ENCODE measurements at regions not wholly inside any gene's neighbourhood (a gene's known extent, or its start where the extent isn't known, plus 50 kb on each side); places are given as distances from the start of the nearest gene placed in this dataset.
"Not testable (repeated sequence)": the region's sequence is repeated elsewhere in the genome, so short reads cannot be mapped to it uniquely, and the experiment has no call there.

DNA sequence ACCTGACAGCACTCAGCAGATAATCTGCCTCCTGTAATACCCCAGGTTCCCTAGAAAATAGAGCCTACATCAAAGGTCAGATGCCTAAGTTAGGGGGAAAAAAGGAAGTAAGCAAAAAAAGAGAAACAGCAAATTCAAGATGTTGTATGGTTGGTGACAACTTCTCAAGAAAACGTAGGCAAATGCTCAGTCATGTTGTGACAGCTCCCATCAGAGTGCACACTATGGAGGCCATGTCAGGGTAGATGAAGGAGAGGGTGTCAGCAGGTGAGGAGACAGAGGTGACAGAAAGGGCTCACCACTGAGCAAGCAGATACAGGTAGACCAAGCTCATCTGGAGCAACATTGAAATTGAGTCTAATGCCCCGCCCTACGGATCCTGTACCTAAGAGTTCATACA lies 356.8 kb upstream of the BRINP1 start:
- no peak for DNase-seq

DNA sequence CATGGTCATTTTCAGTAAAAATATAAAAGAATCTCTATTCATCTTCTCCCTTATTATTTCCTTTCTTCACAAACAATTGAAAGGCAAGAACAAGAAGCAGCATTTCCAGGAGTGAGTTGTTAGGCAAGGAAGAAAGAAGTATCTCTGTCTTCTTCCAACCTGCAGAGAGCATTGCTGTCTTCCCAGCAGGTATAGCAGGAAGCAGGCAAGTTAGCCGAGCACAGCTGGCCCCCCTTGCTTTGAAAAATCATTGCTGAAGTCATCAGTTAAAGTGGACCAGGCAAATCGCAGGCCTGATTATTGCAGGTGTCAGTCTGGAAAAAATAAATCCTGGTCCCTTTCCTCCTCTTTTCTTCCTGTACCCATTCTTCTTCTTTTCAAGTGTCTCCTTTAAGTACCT lies 353.1 kb upstream of the BRINP1 start:
- DNase-seq, result no peak

DNA sequence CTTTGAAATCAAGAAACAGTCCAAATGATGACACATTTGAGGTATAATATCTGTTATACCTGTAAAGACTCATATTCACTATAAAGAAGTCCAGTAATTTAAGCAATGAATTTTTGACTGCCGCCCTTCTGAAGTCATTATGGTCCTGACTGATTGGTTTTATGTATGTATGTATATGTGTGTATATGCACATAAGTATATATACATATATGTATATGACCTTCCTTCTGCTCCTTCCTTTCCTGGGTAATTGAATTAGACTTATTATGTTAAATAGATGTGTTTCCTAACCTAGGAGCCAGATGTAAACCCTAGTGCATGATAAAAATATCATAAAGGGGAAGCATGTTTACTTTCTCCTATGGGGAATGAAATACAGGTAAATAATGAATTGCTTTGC lies 343.1 kb upstream of the BRINP1 start:
- DNase-seq, result no peak

DNA sequence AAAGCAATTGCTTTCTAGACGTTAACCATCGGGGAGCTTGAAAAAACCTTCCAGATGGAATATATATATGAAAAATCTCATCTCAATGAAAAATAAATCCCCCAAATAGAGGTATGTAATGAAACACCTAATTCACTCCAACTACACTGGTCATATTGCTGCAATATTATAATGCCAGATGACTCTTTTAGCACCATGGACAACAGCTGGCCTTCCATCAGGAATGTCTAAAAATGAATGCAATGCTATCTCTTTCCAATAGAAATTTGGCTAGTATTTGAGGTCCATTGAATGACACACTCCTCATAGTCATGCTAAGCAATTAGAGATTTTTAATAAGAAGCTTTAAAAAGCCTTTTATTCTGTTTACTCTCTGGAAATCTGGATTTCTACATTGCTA lies 340.2 kb upstream of the BRINP1 start:
- no peak for DNase-seq

DNA sequence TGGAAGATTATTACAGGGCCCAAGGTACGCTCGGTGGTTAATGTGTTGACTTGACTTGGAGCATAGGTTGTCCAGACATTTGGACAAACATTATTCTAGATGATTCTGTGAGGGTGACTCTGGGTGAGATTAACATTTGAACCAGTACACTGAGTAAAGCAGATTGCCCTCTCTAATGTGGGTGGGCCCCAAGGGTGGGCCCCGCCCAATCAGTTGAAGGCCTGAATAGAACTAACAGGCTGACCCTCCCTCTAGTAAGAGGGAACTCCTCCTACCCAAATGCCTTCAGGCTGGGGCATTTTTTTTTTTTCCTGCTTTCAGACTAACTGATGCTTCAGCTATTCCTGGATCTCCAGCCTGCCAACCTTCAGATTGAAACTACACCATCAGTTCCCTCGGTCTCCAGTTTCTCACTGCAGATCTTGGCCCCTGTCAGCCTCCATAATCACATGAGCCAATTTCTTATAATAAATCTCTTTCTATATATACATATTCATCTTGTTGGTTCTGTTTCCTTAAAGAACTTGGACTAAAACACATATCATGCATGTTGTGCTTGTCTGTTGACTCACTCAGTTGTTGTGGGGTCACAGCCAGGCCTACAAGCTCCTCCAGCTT lies 338.1 kb upstream of the BRINP1 start:
- DNase-seq, result no peak

DNA sequence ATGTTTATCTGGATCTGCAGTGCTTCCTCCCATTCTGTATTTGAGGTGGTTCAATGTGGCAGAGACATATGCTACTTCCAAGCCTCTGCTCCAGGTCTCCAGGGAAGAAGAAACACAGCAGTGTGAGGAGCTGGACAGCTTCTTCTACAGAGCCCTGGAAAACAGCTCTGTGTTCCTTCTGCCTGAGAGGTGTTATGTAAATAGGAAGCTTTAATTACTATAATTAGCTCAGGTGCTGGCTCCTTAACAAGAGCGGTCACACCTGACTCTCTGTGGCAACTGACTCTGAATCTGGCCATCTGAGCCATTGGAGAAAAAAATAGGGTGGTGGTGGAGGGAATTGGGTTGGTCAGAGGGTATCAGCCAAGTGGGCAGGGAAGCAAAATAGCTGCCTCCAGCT lies 332.4 kb upstream of the BRINP1 start:
- no peak for DNase-seq

GRCh38 chr9:119698535-119698934 lies 329.3 kb upstream of the BRINP1 start:
- DNase-seq, result no peak

- no peak for DNase-seq
These were observed 328.8 kb upstream of the BRINP1 start for GRCh38 chr9:119697996-119698395.

DNA sequence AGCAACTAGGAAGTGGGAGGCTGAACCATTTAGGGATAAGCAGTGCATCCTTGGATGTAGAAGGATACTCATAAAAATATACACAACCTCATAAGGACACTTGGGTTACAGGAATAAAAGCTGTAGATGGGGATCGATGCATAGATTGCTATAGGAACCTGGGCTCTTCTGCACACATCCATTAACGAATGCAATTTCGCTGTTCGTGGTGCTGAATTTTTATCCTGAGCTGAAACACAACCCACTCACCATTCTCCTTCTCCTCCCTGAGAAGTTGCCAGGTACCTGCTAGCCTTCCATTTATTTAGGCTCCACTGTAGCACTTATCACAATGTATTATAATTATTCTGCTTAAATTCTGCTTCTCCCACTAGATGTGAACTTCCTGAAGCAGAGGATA lies 320.6 kb upstream of the BRINP1 start:
- no peak for DNase-seq

DNA sequence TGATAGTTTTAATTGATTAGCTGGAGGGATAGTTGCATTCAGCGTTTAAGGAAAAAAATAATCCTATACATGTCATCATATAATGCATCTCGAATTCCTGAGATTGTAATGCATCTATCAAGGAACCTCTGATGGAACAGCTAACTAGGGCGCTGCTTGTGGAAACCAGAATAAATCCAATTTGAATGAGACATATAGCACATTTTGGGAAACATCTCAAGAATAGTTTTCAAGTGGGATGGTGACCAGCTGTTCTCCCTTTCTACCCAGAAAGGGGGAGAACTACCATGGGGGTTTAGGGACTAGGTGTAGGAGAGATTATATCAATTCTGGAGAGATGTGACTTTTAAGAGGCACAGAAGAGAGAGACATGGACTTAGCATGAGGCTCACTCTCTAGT lies 319.3 kb upstream of the BRINP1 start:
- DNase-seq, result no peak

DNA sequence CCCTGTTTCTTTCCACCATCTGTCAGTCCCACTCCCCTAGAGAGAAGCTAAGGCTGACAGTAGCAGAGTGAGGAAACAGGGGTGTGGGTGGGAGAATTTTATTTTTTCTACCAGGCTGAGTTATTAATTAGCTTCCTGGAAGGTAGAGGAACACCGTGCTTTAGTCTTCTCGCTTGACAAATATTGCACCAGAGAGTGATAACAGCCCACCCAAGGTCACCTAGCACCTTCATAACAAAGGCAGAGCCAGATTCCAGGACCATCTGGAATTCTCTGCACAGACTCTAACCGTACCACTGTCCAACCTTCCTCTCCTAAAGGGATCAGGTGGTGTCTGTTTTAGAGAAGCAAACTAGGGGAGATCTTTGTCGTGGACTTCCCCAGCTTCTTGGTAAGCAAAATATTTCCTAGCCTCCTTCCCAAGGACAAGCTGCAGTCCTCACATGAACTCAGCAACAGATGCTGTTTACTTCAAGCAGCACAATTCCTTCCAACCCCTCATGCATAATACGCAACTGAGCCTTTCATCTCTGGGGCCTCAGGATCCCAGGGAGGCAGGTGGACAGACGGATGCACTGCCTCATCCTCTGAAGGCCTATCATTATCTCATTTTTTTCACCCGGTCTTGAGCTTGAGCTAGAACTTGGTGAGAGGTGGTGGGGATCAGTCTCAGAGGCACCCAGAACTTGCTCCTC lies 308.7 kb upstream of the BRINP1 start:
- DNase-seq, result no peak

GRCh38 chr9:119675951-119676350 lies 306.7 kb upstream of the BRINP1 start:
- no peak for DNase-seq

DNA sequence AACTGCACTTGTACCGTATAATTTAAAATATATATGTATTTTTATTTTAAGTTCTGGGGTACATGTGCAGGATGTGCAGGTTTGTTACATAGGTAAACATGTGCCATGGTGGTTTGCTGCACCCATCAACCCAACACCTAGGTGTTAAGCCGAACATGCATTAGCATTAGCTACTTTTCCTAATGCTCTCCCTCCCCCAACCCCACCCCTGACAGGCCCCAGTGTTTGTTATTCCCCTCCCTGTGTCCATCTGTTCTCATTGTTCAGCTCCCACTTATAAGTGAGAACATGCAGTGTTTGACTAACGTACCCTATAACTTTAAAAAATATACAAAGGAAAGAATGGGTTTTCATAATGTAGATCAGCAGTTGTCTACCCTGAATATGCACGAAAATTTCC lies 303.5 kb upstream of the BRINP1 start:
- DNase-seq, result not testable (repeated sequence)

GRCh38 chr9:119667916-119668315 lies 298.7 kb upstream of the BRINP1 start:
- no peak for DNase-seq

- DNase-seq, result no peak
These were observed 297.9 kb upstream of the BRINP1 start for GRCh38 chr9:119667163-119667562.

DNA sequence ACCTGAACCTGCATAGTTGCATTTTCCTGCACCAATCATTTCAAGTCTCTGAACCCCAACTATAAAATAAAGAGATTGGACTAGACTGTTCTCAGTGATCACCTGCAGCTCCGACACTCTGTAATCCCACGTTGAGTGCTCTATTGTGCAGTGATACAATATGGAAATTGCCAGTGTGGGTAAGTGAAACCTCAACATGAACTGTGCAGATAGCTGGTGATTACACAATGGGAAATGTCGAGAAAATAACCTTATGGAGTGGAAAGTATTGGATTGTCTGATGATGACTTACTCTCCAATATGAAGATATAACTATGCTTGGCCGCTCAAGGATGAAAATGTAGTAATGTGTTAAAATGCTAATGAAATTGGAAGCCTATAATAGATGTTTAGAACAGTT lies 293.1 kb upstream of the BRINP1 start:
- DNase-seq, result no peak

- DNase-seq, result no peak
These were observed 283.7 kb upstream of the BRINP1 start for GRCh38 chr9:119652931-119653330.

DNA sequence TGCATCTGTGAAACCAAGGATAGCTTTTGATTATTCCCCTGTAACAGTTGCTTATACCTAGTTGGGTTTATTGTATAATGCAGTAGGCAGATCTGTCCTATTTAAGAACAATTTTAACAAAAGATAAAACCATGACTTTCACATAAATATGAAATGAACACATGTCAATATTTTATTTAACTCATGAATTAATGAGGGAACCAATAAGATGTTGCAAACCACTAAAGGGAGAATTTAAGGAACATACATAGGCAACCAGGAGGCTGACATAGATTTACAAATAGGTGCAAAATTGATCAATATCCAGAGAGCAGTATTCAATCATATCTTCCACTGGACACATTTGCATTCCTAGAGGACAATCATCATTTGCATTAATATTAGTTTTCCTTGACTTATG lies 280.0 kb upstream of the BRINP1 start:
- no peak for DNase-seq

GRCh38 chr9:119639287-119639955 lies 270.2 kb upstream of the BRINP1 start:
- no peak for DNase-seq

- DNase-seq, result peak; percentile 28
These were observed 264.8 kb upstream of the BRINP1 start for GRCh38 chr9:119634006-119634405.

DNA sequence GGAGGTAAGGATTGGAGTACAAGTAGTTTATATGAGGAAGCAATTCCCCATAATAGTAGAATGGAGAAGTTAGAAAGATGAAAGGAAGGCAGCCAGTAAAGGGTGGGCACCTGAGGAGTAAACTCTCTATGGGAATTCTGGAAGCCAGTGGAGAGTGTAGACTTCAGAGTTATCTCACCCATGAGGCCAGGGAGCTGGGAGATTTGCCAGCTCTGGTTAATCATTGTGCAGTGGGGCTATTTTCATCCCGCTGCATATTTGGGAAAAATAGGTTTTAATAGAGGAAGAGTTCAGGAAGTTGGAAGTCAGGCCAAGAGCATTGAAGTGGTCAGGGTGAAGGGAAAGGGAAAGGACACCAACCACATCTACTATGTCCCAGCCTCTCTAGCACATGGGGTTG lies 242.3 kb upstream of the BRINP1 start:
- no peak for DNase-seq

- DNase-seq, result no peak
These were observed 240.2 kb upstream of the BRINP1 start for GRCh38 chr9:119609277-119609971.

- no peak for DNase-seq
These were observed 232.4 kb upstream of the BRINP1 start for GRCh38 chr9:119601632-119602031.

DNA sequence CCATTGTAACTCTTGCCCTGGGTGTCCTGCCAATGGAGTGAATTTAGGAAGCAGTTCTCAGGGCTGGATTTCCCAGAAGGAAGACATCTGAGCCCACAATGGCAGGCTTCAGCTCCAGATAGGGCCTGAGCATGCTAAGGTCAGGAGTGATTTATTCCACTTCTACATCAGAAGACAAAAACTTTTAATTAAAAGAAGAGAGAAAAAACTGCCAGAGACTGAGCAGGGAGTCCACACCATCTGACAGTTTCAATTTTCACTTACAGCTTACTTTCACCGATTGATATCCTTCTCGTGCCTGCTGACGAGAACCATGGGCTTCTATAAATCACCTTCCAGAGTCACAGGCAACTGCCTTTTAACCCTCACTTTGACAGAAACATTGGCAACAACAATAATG lies 228.3 kb upstream of the BRINP1 start:
- no peak for DNase-seq

Measured in MV-4-11 (cell line).